H54 (cell line): ENCODE measurements at regions not wholly inside any gene's neighbourhood (a gene's known extent, or its start where the extent isn't known, plus 50 kb on each side); places are given as distances from the start of the nearest gene placed in this dataset.

Experiments used
- DNase-seq: peaks from one replicate; pipeline ENCODE4 v3.0.0; 2011; ENCODE audit warnings: low spot score, mixed read lengths; ENCODE audit not compliant: insufficient read length
- FAIRE-seq: peaks from 3 replicates; lab custom pipeline; 2011; peaks lifted over from hg19 to GRCh38; lab: Jason Lieb, UNC
- POLR2A ChIP-seq: IDR thresholded peaks from 2 replicates; pipeline ENCODE4 v1.6.1; 2011; ENCODE audit warnings: low read depth, mild to moderate bottlenecking, low read length

GRCh38 chr14:62159314-62159713 lies 397.1 kb downstream of the SNAPC1 start:
- FAIRE-seq (no peak), DNase-seq (no peak)
- TF ChIP-seq POLR2A: no peak

- TF ChIP-seq POLR2A: no peak
- FAIRE-seq: peak; percentile 58
- DNase-seq: peak; percentile 21
These were observed 400.9 kb downstream of the SNAPC1 start for GRCh38 chr14:62162998-62163589.

GRCh38 chr14:62168564-62169155 lies 406.4 kb downstream of the SNAPC1 start:
- FAIRE-seq: no peak
- DNase-seq: no peak
- TF ChIP-seq POLR2A: no peak

GRCh38 chr14:62179367-62180018 lies 417.3 kb downstream of the SNAPC1 start:
- peak; percentile 78 for FAIRE-seq
- TF ChIP-seq POLR2A: no peak

GRCh38 chr14:62181591-62181990 lies 419.4 kb downstream of the SNAPC1 start:
- no peak for DNase-seq
- FAIRE-seq: no peak
- no peak for TF ChIP-seq POLR2A

More at GRCh38 chr14:62179367-62180018, 417.3 kb downstream of the SNAPC1 start:
- peak; percentile 7 for DNase-seq

DNA sequence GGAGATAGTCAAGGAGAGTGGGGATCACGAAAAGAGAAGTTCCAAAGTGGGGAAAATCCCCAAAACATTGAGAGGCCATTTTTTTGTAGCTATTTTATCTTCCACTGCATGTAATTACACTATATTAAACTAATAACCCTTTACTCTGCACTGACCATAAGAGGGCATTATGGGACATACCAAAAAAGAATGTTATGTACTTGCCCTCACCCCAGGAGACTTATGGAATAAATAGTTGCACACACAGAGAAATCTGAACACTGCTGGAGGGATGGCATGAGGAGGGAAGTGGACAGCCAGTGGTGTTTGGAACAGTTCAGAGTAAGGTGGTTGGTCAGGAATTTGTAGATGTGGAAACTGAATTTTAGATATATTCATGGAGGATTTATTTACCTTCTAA lies 422.9 kb downstream of the SNAPC1 start:
- no peak for TF ChIP-seq POLR2A
- DNase-seq (no peak), FAIRE-seq (no peak)

- DNase-seq: no peak
- no peak for TF ChIP-seq POLR2A
- FAIRE-seq: no peak
These were observed 425.0 kb downstream of the SNAPC1 start for GRCh38 chr14:62187265-62187664.

DNA sequence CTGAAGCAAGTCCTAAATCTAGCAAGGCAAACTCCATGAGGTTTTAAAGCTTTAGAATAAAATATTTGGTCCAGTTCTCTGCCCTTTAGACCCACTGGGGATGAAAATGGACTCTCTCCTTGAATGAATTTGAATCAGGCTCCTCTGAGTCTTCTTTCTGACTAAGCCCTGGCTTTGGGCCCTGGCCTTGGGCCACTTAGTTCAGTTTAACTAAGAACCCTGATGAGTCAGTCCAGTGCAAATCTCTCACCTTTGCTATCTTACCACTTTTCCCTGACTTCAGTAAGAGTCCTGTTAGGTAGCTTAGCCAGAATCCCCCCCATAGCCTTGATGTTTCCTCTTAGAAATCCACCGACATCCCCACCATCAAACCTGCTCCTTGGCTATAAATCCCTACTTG lies 427.5 kb downstream of the SNAPC1 start:
- no peak for TF ChIP-seq POLR2A
- no peak for DNase-seq
- FAIRE-seq: no peak

DNA sequence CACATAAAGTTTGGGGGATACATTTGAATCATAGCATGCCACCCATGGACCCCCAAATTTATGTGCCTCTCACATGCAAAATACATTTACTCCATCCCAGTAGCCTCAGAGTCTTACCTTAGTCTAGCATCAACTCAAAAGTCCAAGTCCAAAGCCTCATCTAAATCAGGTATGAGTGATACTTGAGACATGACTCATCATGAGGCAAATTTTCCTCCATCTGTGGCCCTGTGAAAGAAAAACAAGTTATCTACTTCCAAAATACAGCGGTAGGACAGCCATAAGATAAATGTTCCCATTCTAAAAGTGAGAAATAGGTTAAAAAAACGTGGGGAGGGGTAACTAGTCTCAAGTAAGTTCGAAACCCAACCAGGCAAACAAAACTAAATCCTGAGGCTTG lies 444.2 kb downstream of the SNAPC1 start:
- DNase-seq (no peak), FAIRE-seq (no peak)
- TF ChIP-seq POLR2A: no peak

- TF ChIP-seq POLR2A: no peak
- no peak for FAIRE-seq
- DNase-seq: no peak
These were observed 447.2 kb downstream of the SNAPC1 start for GRCh38 chr14:62209287-62209899.

DNA sequence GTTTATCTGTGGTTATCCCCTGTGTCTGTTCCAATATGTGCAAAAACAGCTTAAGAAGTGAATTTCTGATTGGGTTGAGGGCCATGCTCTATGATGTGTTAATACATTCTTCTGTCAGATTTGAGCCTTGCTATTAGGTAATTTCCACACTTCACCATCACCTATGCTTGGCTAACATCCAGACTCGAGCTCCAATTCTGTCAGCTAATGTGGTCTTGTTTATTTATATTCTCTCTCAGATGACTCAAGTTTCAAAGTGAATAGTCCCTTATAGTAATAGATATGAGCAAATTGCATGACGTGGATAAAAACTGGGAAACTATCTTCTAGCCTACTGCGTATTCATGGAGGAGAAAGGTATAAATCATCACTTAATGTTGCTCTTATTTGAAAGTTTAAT lies 451.3 kb downstream of the SNAPC1 start:
- FAIRE-seq: no peak
- DNase-seq: no peak
- no peak for TF ChIP-seq POLR2A

DNA sequence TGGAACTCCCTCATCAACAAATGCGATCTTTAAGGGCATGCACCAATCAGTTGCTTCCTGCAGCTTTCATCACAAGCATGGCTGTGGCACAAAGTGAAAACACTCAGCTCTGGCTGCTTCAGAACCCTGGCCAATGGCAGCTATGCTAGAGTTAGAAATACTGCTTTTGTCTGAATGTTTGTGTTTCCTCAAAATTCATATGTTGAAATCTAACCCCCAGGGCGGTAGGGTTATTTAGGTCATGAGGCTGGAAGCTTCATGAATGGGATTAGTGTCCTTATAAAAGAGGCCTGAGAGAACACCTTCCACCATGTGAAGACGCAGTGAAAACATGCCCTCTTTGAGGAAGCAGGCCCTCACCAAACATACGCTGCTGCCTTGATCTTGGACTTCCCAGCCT lies 453.9 kb downstream of the SNAPC1 start:
- no peak for FAIRE-seq
- DNase-seq: no peak

DNA sequence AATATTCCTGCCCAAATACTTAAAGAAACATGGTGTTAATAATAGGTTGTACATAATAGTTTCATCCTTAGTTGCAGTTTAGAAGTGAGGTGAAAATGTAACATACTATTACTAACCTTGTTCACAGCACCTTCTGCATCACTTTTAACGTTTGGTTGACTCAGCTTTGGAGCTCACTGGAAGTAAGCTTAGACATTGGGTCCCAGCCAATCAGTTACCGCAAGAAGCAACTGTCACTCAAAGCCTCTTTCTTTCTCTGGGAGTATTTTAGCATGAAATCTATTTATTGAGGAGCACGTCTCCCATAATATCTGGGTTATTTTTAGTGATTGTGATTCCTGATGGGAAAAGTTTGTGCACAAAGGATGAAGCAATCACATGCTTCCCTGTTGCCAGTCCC lies 472.6 kb downstream of the SNAPC1 start:
- DNase-seq (no peak), FAIRE-seq (no peak)
- TF ChIP-seq POLR2A: no peak

More for the DNA sequence above, 453.9 kb downstream of the SNAPC1 start:
- no peak for TF ChIP-seq POLR2A

DNA sequence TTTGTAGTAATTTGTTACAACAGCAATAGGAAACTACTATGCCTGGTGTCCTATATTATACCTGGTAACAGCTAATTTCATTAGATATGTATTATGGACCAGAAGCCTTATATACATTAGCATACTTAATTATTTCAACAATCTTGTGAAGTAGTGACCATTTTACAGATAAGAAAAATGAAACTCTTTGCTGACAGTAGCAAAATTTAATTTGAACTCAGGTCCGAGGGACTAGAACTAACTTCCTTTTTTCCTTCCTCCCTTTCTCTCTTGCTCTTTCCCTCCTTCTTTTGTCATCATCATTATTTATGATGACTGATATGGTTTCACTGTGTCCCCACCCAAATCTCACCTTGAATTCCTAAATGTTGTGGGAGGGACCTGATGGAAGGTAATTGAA lies 482.0 kb downstream of the SNAPC1 start:
- no peak for TF ChIP-seq POLR2A
- no peak for FAIRE-seq
- DNase-seq: no peak
